Fibroblast of lung (primary cell): ENCODE measurements at regions not wholly inside any gene's neighbourhood (a gene's known extent, or its start where the extent isn't known, plus 50 kb on each side); places are given as distances from the start of the nearest gene placed in this dataset.

Experiments used
- EZH2 ChIP-seq: IDR thresholded peaks from 2 replicates; pipeline ENCODE4 v1.5.1; 2012; ENCODE audit warnings: low read length, control low read depth, mild to moderate bottlenecking; ENCODE audit errors: missing control alignments
- TF ChIP-seq, protein P1 (sequence below), 2 donors: IDR thresholded peaks in 1 of 2; conservative IDR thresholded peaks in 1 of 2; 1 replicate in 1 of 2; 2 replicates in 1 of 2; pipeline ENCODE4 v1.5.1; 2011 to 2012; ENCODE audit warnings: low read length in 2 of 2, control low read depth in 1 of 2, inconsistent platforms in 1 of 2, low read depth in 1 of 2, mild to moderate bottlenecking in 1 of 2

GRCh38 chr2:120949027-120949956 is 213.6 kb downstream of the GLI2 start:
- TF ChIP-seq, protein P1, sequence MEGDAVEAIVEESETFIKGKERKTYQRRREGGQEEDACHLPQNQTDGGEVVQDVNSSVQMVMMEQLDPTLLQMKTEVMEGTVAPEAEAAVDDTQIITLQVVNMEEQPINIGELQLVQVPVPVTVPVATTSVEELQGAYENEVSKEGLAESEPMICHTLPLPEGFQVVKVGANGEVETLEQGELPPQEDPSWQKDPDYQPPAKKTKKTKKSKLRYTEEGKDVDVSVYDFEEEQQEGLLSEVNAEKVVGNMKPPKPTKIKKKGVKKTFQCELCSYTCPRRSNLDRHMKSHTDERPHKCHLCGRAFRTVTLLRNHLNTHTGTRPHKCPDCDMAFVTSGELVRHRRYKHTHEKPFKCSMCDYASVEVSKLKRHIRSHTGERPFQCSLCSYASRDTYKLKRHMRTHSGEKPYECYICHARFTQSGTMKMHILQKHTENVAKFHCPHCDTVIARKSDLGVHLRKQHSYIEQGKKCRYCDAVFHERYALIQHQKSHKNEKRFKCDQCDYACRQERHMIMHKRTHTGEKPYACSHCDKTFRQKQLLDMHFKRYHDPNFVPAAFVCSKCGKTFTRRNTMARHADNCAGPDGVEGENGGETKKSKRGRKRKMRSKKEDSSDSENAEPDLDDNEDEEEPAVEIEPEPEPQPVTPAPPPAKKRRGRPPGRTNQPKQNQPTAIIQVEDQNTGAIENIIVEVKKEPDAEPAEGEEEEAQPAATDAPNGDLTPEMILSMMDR (conservative IDR thresholded peaks at IDR 0.05 in 1 of 2, IDR thresholded peaks at IDR 0.05 in 1 of 2; ENCODE audit: low read depth in 1 of 2, low read length in 2 of 2) = peak in 1 of 2 donors; percentile 33
- no peak for TF ChIP-seq EZH2
